IPS-18a (cell line): ENCODE measurements at regions not wholly inside any gene's neighbourhood (a gene's known extent, or its start where the extent isn't known, plus 50 kb on each side); places are given as distances from the start of the nearest gene placed in this dataset.
"Not testable (repeated sequence)": the region's sequence is repeated elsewhere in the genome, so short reads cannot be mapped to it uniquely, and the experiment has no call there.

Experiments
- H3K27ac ChIP-seq: one replicate; pipeline ENCODE4 v1.5.1; 2013; ENCODE audit warnings: low read length
- H3K27me3 ChIP-seq: one replicate; pipeline ENCODE4 v1.6.1; 2013; ENCODE audit warnings: mild to moderate bottlenecking, low read length; ENCODE audit not compliant: control insufficient read depth, insufficient read depth
- H3K36me3 ChIP-seq: one replicate; pipeline ENCODE4 v1.6.1; 2013; ENCODE audit warnings: low read depth, low read length; ENCODE audit not compliant: control insufficient read depth
- H3K4me1 ChIP-seq: one replicate; pipeline ENCODE4 v1.6.1; 2013; ENCODE audit warnings: low read depth, low read length; ENCODE audit not compliant: control insufficient read depth
- H3K4me3 ChIP-seq: one replicate; pipeline ENCODE4 v1.5.1; 2013; ENCODE audit warnings: low read length
- H3K9ac ChIP-seq: one replicate; pipeline ENCODE4 v1.6.1; 2013; ENCODE audit warnings: mild to moderate bottlenecking, low read length, moderate library complexity
- H3K9me3 ChIP-seq: one replicate; pipeline ENCODE4 v1.6.1; 2013; ENCODE audit warnings: low read depth, low read length; ENCODE audit not compliant: control insufficient read depth

DNA sequence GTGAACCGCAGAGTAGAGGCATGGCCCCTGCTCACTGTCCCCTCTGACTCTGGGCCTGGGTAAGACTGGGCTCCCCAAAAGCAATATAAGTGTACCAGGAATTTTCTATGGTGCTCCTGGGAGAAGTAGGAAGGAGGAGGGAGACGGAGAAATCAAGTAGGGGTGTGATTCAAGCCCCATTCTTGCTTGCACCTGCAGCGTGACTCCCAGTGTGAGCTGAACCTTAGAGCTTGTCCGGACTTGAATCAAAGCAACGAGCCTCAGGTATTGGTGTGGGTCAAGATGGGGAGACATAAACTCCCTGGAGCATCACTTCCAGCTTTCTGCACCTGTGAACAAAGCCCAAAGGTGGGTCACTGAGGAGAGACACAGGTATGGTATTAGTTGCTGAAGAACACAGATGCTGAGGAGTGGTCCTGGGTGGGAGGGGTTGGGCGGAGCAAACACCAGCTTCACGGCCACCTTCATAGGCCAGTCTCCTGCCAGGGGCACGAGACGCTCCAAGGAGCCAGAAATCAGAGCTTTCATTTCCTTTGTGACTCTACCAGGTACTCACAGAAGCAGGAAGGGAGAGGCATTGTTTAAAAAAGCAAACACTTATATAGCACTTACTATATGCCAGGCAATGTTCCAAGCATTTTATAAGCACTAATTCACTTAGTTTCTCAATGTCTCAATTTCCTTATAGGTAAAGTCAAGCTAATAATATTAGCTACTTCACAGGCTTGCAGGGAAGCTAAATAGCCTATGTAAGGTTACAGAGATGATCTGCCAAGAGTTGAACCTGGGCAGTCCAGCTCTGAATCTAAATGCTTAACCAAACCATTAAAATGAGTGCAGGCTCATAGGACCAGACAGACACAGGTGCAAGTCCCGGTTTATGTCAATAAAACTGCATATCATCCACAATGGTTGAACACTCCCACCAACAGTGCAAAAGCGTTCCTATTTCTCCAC lies 775.3 kb downstream of the UQCRFS1 start:
- H3K27me3 ChIP-seq: no peaks in the 10 kb centered on the region
- no peaks in the 10 kb centered on the region for H3K9me3 ChIP-seq
- no peaks in the 10 kb centered on the region for H3K36me3 ChIP-seq
- no peak overlapping the region for H3K4me3 ChIP-seq
- H3K9ac ChIP-seq: no peak overlapping the region
- no peaks in the 10 kb centered on the region for H3K4me1 ChIP-seq
- no peak overlapping the region for H3K27ac ChIP-seq

DNA sequence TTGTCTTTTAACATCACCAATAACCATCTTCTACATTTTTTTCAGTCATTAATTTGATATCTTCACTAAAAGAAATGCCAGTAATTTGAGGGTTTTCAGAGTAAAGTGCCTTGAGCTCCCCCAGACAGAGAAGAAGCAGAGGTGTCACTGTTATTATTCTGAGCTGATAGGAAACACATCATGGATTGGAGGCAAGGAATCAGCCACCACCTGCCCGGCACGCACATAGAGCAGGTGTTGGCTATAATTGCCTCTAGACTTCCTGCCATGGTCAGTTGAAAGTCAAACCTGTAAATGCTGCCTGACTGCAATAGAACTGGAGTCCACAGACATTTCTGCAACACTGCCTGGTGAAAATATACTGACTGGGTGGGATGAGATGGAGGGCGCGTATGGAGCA lies 776.6 kb downstream of the UQCRFS1 start:
- Histone ChIP-seq H3K9ac (no peak overlapping the region), H3K4me1 (peaks cover under 1% of the 10 kb centered on the region), H3K27me3 (no peaks in the 10 kb centered on the region), H3K27ac (no peak overlapping the region), H3K4me3 (no peak overlapping the region), H3K36me3 (no peaks in the 10 kb centered on the region), H3K9me3 (no peaks in the 10 kb centered on the region)

DNA sequence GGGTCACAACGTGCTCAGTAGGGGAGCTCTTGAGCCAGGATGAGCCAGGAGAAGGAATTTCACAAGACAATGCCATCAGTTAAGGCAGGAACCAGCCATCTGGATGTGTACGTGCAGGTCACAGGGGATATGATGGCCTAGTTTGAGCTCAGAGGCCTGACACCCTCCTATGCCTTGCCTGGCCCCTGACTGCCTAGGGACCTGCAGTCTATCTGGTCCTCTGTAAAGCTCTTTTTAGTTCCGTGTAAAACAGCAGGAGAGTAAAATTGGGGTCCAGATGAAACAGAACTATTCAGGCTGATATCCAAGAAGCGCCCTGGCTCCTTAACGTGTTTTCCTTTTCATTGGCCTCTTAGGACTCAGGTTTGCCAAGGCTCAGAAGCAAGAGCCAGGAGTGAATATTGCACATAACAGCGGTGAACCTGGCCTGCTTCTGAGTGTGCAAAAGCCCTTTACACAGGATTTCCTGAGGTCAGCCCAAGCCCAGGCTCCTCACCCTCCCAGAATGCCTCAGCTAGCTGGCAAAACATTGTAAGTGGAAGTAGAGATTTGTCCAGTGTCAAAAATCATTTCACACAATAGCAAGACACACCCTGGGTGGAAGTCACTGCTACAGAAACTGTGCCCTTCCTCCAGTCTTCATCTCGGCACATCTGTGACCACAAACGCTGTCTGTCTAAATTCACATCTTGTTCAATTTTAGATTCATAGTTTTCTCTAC lies 777.2 kb downstream of the UQCRFS1 start:
- H3K9ac ChIP-seq: no peak overlapping the region
- no peaks in the 10 kb centered on the region for H3K36me3 ChIP-seq
- no peak overlapping the region for H3K27ac ChIP-seq
- no peak overlapping the region for H3K4me3 ChIP-seq
- no peaks in the 10 kb centered on the region for H3K27me3 ChIP-seq
- H3K9me3 ChIP-seq: no peaks in the 10 kb centered on the region
- peaks cover 6% of the 10 kb centered on the region for H3K4me1 ChIP-seq

DNA sequence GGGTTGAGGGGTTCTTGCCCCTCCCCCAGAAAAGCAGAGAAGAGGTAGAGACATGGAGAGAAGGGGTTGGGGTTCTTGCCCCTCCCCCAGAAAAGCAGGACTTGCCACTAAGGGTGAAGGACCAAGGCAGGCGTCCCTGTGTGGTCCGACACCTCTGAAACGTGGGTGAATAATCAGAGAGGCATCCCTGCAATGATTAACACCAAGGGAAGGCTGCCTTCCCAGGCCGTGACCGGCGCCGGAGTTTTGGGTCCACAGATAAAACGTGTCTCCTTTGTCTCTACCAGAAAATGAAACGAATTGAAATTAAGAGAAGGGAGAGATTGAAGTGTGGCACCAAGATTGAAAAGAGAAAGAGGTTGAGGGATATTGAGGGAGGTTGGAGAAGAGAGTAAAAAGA lies 778.2 kb downstream of the UQCRFS1 start:
- H3K9me3 ChIP-seq, H3K27ac ChIP-seq, H3K27me3 ChIP-seq: not testable (repeated sequence)

DNA sequence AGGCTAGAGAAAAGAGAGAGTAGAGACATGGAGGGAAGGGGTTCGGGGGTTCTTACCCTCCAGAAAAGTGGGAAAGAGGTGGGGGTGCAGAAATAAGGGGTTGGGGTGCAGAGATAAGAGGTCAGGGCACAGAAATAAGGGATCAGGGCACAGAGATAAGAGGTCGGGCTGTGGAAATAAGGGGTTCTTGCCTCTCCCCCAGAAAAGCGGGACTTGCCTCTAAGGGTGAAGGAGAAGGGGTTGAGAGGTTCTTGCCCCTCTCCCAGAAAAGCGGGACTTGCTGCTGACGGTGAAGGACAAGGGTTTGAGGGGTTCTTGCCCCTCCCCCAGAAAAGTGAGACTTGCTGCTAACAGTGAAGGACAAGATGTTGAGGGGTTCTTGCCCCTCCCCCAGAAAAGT lies 778.6 kb downstream of the UQCRFS1 start:
- not testable (repeated sequence) for H3K27ac ChIP-seq, H3K27me3 ChIP-seq, H3K36me3 ChIP-seq, H3K9me3 ChIP-seq, H3K4me3 ChIP-seq, H3K4me1 ChIP-seq, H3K9ac ChIP-seq

More for the DNA sequence above, 778.2 kb downstream of the UQCRFS1 start:
- not testable (repeated sequence) for H3K4me1 ChIP-seq, H3K4me3 ChIP-seq, H3K9ac ChIP-seq, H3K36me3 ChIP-seq

DNA sequence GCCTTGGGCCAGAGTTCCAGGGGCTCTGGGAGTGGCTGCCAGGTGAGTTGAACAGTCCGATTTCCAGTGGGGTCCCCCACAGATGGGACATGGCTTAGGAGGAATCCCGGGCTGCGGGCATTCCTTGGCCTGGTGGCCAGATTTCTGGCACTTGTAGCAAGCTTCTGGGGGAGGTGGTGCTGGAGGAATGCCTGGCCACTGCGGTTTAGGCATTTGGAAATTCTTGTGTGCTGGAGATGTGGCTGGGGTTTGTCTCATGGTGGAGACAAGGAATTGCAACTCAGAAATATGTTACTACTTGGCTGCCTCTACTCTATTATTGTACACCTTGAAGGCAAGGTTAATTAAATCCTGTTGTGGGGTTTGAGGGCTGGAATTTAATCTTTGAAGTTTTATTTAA lies 779.8 kb downstream of the UQCRFS1 start:
- H3K4me3 ChIP-seq, H3K9ac ChIP-seq, H3K27me3 ChIP-seq, H3K9me3 ChIP-seq, H3K4me1 ChIP-seq, H3K27ac ChIP-seq, H3K36me3 ChIP-seq: not testable (repeated sequence)

DNA sequence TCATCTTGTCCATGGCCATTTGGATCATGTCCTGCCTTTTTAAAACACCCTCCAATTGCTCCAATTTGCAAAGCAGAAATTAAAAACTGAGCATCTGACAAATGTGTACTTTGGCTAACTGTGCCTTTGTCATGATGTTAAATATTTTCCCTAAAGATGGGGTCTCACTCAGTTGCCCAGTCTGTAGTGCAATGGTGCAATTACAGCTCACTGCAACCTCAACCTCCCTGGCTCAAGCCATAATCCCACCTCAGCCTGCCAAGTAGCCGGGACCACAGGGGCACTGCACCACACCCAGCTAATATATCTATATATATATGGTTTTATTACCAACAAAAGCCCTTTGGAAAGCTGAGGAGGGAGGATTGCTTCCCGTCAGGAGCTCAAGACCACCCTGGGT lies 782.7 kb downstream of the UQCRFS1 start:
- no peaks in the 10 kb centered on the region for H3K9me3 ChIP-seq
- H3K36me3 ChIP-seq: no peaks in the 10 kb centered on the region
- H3K4me1 ChIP-seq: peaks cover 22% of the 10 kb centered on the region
- no peak overlapping the region for H3K9ac ChIP-seq
- H3K4me3 ChIP-seq: no peak overlapping the region
- no peak overlapping the region for H3K27ac ChIP-seq
- H3K27me3 ChIP-seq: no peaks in the 10 kb centered on the region

DNA sequence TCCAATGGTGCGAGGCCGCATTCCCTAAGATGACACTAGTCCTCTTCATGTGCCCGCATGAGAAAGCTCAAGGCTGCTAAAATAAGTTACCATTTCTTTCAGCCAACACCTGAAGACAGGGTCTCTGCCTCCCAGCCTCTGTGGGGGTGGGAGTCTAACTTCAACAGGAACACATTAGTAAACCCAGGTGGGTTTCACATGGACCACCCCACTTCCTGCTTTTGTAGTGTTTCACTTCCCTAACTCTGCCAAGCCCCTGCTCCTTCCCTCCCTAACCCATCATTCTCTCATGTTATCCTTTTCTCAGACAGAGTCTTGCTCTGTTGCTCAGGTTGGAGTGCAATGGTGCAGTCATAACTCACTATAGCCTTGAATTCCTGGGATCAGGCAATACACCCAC lies 783.6 kb downstream of the UQCRFS1 start:
- Histone ChIP-seq H3K4me1 (peaks cover 31% of the 10 kb centered on the region), H3K36me3 (no peaks in the 10 kb centered on the region), H3K9me3 (no peaks in the 10 kb centered on the region), H3K27ac (no peak overlapping the region), H3K27me3 (no peaks in the 10 kb centered on the region), H3K9ac (no peak overlapping the region), H3K4me3 (no peak overlapping the region)

DNA sequence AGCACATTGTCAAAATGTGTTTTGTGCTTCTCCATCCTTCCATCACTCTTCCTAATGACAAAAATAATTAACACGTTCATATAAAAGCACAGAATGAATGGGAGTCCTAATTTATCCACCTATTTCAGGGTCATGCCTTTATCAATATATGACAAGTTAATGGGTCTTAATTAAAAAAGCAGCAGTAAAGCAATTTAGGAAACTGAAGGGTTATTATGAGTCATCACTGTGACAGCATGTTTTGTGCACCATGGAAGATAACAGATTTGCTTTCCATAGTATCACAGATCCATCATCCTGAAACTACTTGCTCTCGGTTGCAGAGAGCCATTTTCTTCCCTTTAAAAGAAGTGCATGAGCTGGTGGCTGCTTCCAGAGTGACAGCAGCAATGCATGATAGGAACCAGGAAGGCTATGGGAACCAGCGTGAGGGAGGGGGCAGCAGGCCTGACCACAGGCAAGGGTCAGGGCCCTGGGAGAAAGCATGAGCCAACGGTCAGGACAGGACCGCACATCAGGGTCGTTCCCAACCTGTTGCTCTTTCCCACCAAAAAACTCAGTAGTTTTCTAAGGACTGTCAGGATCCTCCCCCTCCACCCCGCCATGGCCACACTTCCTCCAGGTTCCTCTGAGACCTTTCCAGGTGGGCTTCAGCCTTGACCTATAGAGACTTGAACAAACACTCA lies 784.1 kb downstream of the UQCRFS1 start:
- H3K27ac ChIP-seq: no peak overlapping the region
- no peaks in the 10 kb centered on the region for H3K27me3 ChIP-seq
- H3K9me3 ChIP-seq: no peaks in the 10 kb centered on the region
- H3K9ac ChIP-seq: no peak overlapping the region
- peaks cover 36% of the 10 kb centered on the region for H3K4me1 ChIP-seq
- H3K4me3 ChIP-seq: no peak overlapping the region
- H3K36me3 ChIP-seq: no peaks in the 10 kb centered on the region

DNA sequence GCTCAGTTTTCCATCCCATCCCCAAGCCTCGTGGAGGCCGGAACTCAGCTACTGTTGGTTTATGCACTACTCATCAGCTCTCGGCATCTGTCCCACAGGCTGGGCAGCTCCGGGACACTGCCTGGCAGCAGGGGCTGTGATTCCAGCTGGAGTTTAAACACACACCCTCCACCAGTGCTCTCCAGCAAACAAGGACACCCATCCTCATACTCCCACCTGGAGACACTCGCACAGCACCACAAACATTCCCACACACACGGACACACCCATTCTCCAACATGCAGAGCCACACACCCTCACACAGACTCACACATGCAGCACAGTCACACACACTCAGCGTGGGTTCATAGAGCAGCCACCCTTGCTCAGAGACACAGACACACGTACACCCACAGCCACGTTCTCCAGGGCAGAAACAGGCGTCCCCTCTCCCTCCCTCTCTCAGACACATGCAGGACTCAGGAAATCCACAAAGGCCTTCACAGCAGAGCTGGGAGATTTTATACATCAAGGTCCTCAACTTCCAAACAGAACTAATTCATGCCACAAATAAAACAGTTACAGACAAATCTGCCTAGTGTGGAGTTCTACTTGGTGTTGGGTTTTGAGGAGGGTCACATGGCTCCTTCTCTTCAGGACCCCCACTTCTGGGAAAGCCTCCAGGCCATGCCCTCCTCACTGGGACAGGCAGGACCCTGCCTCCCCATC lies 785.4 kb downstream of the UQCRFS1 start:
- Histone ChIP-seq H3K27me3 (no peaks in the 10 kb centered on the region), H3K9ac (no peak overlapping the region), H3K4me3 (no peak overlapping the region), H3K27ac (no peak overlapping the region), H3K36me3 (no peaks in the 10 kb centered on the region), H3K9me3 (no peaks in the 10 kb centered on the region), H3K4me1 (peaks cover 45% of the 10 kb centered on the region)

DNA sequence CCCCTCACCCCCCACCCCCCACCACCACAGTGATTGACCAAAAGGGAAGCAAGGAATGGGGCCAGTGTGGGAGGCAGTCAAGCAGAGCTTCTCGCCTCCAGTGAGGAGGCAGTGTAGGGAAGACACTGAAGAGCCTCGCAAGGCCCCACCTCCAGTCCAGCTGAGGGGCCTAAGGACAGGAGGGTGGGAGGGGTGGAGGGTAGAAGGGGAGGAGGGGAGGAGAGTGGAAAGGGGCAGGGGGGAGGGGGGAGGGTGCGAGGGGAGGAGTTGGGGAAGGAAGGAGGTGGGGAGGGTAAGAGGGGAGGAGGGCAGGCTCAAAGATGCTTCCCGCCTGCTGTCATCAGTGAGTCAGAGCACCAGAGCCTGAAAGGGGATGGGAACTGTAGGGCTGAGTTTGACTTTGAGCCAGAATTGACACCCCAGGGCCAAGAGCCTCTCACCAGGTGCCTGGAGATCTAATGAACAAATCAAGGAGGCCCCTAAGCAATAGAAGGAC lies 786.2 kb downstream of the UQCRFS1 start:
- H3K27ac ChIP-seq: no peak overlapping the region

More for the DNA sequence above, 786.2 kb downstream of the UQCRFS1 start:
- H3K36me3 ChIP-seq: no peaks in the 10 kb centered on the region
- H3K9ac ChIP-seq: no peak overlapping the region
- H3K4me1 ChIP-seq: peaks cover 45% of the 10 kb centered on the region
- no peaks in the 10 kb centered on the region for H3K9me3 ChIP-seq
- H3K27me3 ChIP-seq: no peaks in the 10 kb centered on the region
- no peak overlapping the region for H3K4me3 ChIP-seq
